ENCODE measurements at regions not wholly inside any gene's neighbourhood (a gene's known extent, or its start where the extent isn't known, plus 50 kb on each side); places are given as distances from the start of the nearest gene placed in this dataset.

GRCh38 chr12:125687403-125687802 lies 622.2 kb downstream of the AACS start:
- no peak for DNase-seq (ENCODE audit: low read depth, low spot score)
- H3K27ac ChIP-seq = no peak overlapping the region

- H3K27ac ChIP-seq = no peak overlapping the region
These were observed 622.6 kb downstream of the AACS start for GRCh38 chr12:125687820-125688219.

GRCh38 chr12:125688223-125688622 lies 623.0 kb downstream of the AACS start:
- DNase-seq (ENCODE audit: low read depth, low spot score) = no peak
- no peak overlapping the region for H3K27ac ChIP-seq

More at GRCh38 chr12:125687820-125688219, 622.6 kb downstream of the AACS start:
- no peak for DNase-seq (ENCODE audit: low read depth, low spot score)

GRCh38 chr12:125688881-125689280 lies 623.6 kb downstream of the AACS start:
- no peak overlapping the region for H3K27ac ChIP-seq
- no peak for DNase-seq (ENCODE audit: low read depth, low spot score)

- DNase-seq (ENCODE audit: low read depth, low spot score) = no peak
- no peak overlapping the region for H3K27ac ChIP-seq
These were observed 624.6 kb downstream of the AACS start for GRCh38 chr12:125689576-125690410.

GRCh38 chr12:125690841-125691240 lies 625.6 kb downstream of the AACS start:
- no peak for DNase-seq (ENCODE audit: low read depth, low spot score)
- H3K27ac ChIP-seq = no peak overlapping the region

- no peak overlapping the region for H3K27ac ChIP-seq
- DNase-seq (ENCODE audit: low read depth, low spot score) = no peak
These were observed 630.8 kb downstream of the AACS start for GRCh38 chr12:125696054-125696453.

- no peak for DNase-seq (ENCODE audit: low read depth, low spot score)
- no peak overlapping the region for H3K27ac ChIP-seq
These were observed 639.6 kb downstream of the AACS start for GRCh38 chr12:125704803-125705202.

GRCh38 chr12:125720961-125721360 lies 655.7 kb downstream of the AACS start:
- no peak for DNase-seq (ENCODE audit: low read depth, low spot score)

GRCh38 chr12:125734137-125734536 lies 668.9 kb downstream of the AACS start:
- no peak for DNase-seq (ENCODE audit: low read depth, low spot score)

More at GRCh38 chr12:125720961-125721360, 655.7 kb downstream of the AACS start:
- no peak overlapping the region for H3K27ac ChIP-seq

GRCh38 chr12:125738211-125738610 lies 673.0 kb downstream of the AACS start:
- no peak overlapping the region for H3K27ac ChIP-seq
- DNase-seq (ENCODE audit: low read depth, low spot score) = no peak

More at GRCh38 chr12:125734137-125734536, 668.9 kb downstream of the AACS start:
- no peak overlapping the region for H3K27ac ChIP-seq

GRCh38 chr12:125742413-125742812 lies 677.2 kb downstream of the AACS start:
- no peak overlapping the region for H3K27ac ChIP-seq
- DNase-seq (ENCODE audit: low read depth, low spot score) = no peak

GRCh38 chr12:125744201-125744600 lies 679.0 kb downstream of the AACS start:
- DNase-seq (ENCODE audit: low read depth, low spot score) = no peak
- H3K27ac ChIP-seq = no peak overlapping the region

GRCh38 chr12:125755512-125755911 lies 690.3 kb downstream of the AACS start:
- H3K27ac ChIP-seq = no peak overlapping the region
- no peak for DNase-seq (ENCODE audit: low read depth, low spot score)

GRCh38 chr12:125766091-125766490 lies 700.9 kb downstream of the AACS start:
- DNase-seq (ENCODE audit: low read depth, low spot score) = no peak
- H3K27ac ChIP-seq = no peak overlapping the region

GRCh38 chr12:125772403-125772802 lies 707.2 kb downstream of the AACS start:
- no peak for DNase-seq (ENCODE audit: low read depth, low spot score)
- H3K27ac ChIP-seq = no peak overlapping the region

GRCh38 chr12:125773033-125773640 lies 707.9 kb downstream of the AACS start:
- no peak for DNase-seq (ENCODE audit: low read depth, low spot score)
- no peak overlapping the region for H3K27ac ChIP-seq

- no peak overlapping the region for H3K27ac ChIP-seq
- DNase-seq (ENCODE audit: low read depth, low spot score) = no peak
These were observed 710.3 kb downstream of the AACS start for GRCh38 chr12:125775507-125775906.

GRCh38 chr12:125776212-125776611 lies 711.0 kb downstream of the AACS start:
- no peak overlapping the region for H3K27ac ChIP-seq
- DNase-seq (ENCODE audit: low read depth, low spot score) = no peak

GRCh38 chr12:125786143-125786542 lies 720.9 kb downstream of the AACS start:
- DNase-seq (ENCODE audit: low read depth, low spot score) = no peak
- no peak overlapping the region for H3K27ac ChIP-seq

GRCh38 chr12:125794401-125794800 lies 729.2 kb downstream of the AACS start:
- no peak overlapping the region for H3K27ac ChIP-seq

More at GRCh38 chr12:125794401-125794800, 729.2 kb downstream of the AACS start:
- DNase-seq (ENCODE audit: low read depth, low spot score) = no peak
